ENCODE measurements at regions not wholly inside any gene's neighbourhood (a gene's known extent, or its start where the extent isn't known, plus 50 kb on each side); places are given as distances from the start of the nearest gene placed in this dataset.
"Not testable (repeated sequence)": the region's sequence is repeated elsewhere in the genome, so short reads cannot be mapped to it uniquely, and the experiment has no call there.

- not testable (repeated sequence) for DNase-seq
Measured at GRCh38 chr12:9543341-9543740, 64.4 kb downstream of the KLRB1 start.

- not testable (repeated sequence) for DNase-seq
Measured at GRCh38 chr12:9542827-9543226, 64.9 kb downstream of the KLRB1 start.

GRCh38 chr12:9515925-9516324 is 91.8 kb downstream of the KLRB1 start:
- DNase-seq = not testable (repeated sequence)

GRCh38 chr12:9512695-9513094 is 95.0 kb downstream of the KLRB1 start:
- DNase-seq = not testable (repeated sequence)

GRCh38 chr12:9510392-9511011 is 97.2 kb downstream of the KLRB1 start:
- not testable (repeated sequence) for DNase-seq

- no peak for DNase-seq
Measured at GRCh38 chr12:9509464-9510161, 98.1 kb downstream of the KLRB1 start.

- DNase-seq = no peak
Measured at GRCh38 chr12:9506746-9507145, 101.0 kb downstream of the KLRB1 start.

- DNase-seq = not testable (repeated sequence)
Measured at GRCh38 chr12:9503384-9503783, 104.3 kb downstream of the KLRB1 start.

GRCh38 chr12:9502845-9503244 is 104.9 kb downstream of the KLRB1 start:
- not testable (repeated sequence) for DNase-seq

- not testable (repeated sequence) for DNase-seq
Measured at GRCh38 chr12:9493325-9493724, 114.4 kb downstream of the KLRB1 start.

- DNase-seq = not testable (repeated sequence)
Measured at GRCh38 chr12:9481289-9481688, 126.4 kb downstream of the KLRB1 start.

- not testable (repeated sequence) for DNase-seq
Measured at GRCh38 chr12:9474197-9474596, 133.5 kb downstream of the KLRB1 start.

- not testable (repeated sequence) for DNase-seq
Measured at GRCh38 chr12:9473638-9474037, 134.1 kb downstream of the KLRB1 start.

GRCh38 chr12:9471501-9471900 is 136.2 kb downstream of the KLRB1 start:
- not testable (repeated sequence) for DNase-seq

GRCh38 chr12:9470367-9470766 is 137.3 kb downstream of the KLRB1 start:
- not testable (repeated sequence) for DNase-seq

DNA sequence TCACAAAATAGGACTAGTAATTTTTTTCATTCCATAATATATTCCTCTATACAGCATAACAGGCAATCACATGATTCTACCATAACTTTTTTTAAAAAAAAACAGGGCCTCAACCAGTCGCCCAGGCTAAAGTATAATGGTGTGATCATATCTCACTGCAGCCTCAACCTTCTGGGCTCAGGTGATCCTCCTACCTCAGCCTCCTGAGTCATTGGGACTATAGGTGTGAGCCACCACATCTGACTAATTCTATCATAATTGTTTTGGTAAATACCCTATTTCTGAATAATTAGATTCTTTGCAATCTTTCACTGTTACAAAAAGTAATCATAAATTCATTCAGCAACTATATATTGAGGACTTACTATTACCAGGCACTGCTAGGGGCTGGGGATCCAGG is 137.8 kb downstream of the KLRB1 start:
- not testable (repeated sequence) for DNase-seq

DNA sequence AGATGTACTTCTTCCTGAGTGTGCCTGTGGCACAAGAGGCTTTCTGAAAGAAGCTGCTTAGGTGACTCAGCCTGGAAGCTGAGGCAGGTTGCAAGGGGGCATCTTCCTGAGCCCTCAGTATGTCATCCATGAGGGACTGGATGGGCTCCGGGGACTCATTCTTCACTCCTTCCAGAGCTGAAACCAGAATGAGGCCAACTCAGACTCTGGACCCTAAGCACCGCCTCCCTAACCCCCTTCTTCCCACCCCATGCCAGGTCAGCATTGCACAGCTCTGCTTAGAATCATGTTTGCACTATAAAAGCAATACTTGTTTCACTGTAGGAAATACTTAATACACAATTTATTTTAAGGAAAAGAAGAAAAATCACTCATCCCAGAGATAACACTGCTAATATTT is 138.3 kb downstream of the KLRB1 start:
- DNase-seq = not testable (repeated sequence)

GRCh38 chr12:9468998-9469397 is 138.7 kb downstream of the KLRB1 start:
- DNase-seq = not testable (repeated sequence)

DNA sequence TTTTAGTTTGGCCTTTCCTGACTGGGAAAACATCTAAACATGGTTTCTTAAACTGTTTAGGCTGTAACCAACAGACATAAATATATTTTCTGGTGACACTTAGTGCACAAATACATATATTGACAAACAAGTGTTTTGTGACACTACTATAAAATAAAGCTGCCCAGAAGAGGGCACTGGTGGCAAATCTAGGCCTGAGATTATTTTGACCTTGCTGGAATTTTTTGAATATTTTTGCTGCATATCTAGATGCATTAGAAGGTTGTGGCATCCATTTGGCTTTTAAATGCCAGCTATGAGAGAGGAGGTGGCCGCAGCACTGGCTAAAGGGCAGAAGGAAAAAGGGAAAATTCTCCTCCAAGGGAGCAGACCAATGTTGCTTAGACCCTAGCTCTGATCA is 139.6 kb downstream of the KLRB1 start:
- not testable (repeated sequence) for DNase-seq

- no peak for DNase-seq
Measured at GRCh38 chr12:9464408-9464807, 143.3 kb downstream of the KLRB1 start.

DNA sequence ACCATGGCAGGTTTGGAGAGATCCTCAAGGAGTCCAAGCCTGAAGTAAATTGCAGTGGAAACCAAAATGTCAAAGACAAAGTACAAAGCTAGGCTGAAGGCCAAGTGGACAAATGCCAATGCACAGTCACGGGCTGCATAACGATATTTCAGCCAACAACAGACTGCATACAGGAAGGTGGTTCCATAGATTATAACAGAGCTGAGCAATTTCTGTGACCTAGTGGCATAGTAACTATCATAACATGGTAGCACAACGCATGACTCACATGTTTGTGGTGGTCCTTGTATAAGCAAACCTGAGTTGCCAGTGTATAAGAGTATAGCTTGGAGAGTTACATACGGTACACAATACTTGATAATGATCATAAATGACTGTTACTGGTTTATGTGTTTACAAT is 152.2 kb downstream of the KLRB1 start:
- not testable (repeated sequence) for DNase-seq

DNA sequence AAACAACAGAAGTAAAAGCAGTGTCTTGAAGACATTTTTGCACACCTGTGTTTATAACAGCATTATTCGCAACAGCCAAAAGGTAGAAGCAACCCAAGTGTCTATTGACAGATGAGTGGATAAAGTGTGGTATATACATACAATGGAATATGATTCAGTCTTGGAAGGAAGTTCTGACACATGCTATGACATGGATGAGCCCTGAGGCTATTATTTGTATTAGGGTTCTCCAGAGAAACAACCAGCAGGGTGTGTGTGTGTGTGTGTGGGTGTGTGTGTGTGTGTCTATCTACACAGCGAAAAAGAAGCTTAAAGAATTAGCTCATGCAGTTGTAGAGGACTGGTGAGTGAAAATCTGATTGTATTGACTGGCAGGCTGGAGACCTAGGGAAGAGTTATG is 153.7 kb downstream of the KLRB1 start:
- not testable (repeated sequence) for DNase-seq

DNA sequence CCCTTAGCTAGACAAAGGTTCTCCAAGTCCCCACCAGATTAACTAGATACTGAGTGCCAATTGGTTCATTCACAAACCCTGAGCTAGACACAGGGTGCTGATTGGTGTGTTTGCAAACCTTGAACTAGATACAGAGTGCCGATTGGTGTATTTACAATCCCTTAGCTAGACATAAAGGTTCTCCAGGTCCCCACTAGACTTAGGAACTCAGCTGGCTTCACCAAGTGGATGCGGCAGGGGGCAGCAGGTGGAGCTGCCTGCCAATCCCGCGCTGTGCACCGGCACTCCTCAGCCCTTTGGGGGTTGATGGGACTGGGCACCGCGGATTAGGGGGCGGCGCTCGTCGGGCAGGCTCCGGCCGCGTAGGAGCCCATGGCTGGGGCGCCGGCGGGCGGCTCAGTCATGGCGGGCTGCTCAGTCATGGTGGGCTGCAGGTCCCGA is 157.6 kb downstream of the KLRB1 start:
- DNase-seq = not testable (repeated sequence)

DNA sequence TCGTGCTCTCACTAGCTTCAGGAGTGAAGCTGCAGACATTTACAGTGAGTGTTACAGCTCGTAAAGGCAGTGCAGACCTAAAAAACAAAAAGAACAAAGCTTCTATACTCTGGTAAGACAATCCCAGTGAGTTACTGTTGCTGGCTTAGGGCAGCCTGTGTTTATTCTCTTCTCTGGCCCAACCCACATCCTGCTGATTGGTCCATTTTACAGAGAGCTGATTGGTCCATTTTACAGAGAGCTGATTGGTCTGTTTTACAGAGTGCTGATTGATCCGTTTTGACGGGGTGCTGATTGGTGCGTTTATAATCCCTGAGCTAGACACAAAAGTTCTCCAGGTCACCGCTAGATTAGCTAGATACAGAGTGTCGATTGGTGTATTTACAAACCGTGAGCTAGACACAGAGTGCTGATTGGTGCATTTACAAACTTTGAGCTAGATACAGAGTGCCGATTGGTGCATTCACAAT is 158.0 kb downstream of the KLRB1 start:
- DNase-seq = not testable (repeated sequence)
